ENCODE measurements at regions not wholly inside any gene's neighbourhood (a gene's known extent, or its start where the extent isn't known, plus 50 kb on each side); places are given as distances from the start of the nearest gene placed in this dataset.

- TF ChIP-seq CTCF (IDR thresholded peaks at IDR 0.05) (no peak), POLR2A (IDR thresholded peaks at IDR 0.05) (no peak)
Observed at GRCh38 chr15:93359425-93360131, 270.6 kb upstream of the RGMA start.

Measured in testis (tissue), 2 donors.